CD4-positive, CD25-positive, alpha-beta regulatory T cell (primary cell): ENCODE measurements at regions not wholly inside any gene's neighbourhood (a gene's known extent, or its start where the extent isn't known, plus 50 kb on each side); places are given as distances from the start of the nearest gene placed in this dataset.

ENCODE experiments used
- ATAC-seq, 2 donors: fragments of 150-1000 bp; cut with Tn5 transposase; one replicate each; pipeline ENCODE4 v1.10.0; 2021; ENCODE audit warnings: low read depth in 2 of 2, moderate number of reproducible peaks in 2 of 2, moderate library complexity in 1 of 2
- DNase-seq, 3 donors: peaks; one replicate each; pipeline versions ENCODE4 v3.0.0 to v3.0.0-alpha.2; 2012 to 2022; ENCODE audit warnings: mixed read lengths in 1 of 3
- H3K27ac ChIP-seq: one replicate; pipeline ENCODE4 v1.7.0; 2013; ENCODE audit warnings: mild to moderate bottlenecking, low read length; ENCODE audit not compliant: insufficient read depth, poor library complexity, severe bottlenecking
- H3K27me3 ChIP-seq: one replicate; pipeline ENCODE4 v1.7.0; 2013; ENCODE audit warnings: low read length; ENCODE audit not compliant: control insufficient read depth, insufficient read depth
- H3K36me3 ChIP-seq: one replicate; pipeline ENCODE4 v1.7.0; 2013; ENCODE audit warnings: mild to moderate bottlenecking, low read length, moderate library complexity; ENCODE audit not compliant: control insufficient read depth, insufficient read depth
- H3K4me1 ChIP-seq: 2 replicates; pipeline ENCODE4 v1.7.0; 2013; ENCODE audit warnings: mild to moderate bottlenecking, low read length; ENCODE audit not compliant: insufficient read depth, control insufficient read depth, poor library complexity, severe bottlenecking
- H3K4me3 ChIP-seq: one replicate; pipeline ENCODE4 v1.7.0; 2013; ENCODE audit warnings: low read depth, mild to moderate bottlenecking, low read length, moderate library complexity
- H3K9me3 ChIP-seq, 2 experiments: 1 replicate in 1 of 2; 2 replicates in 1 of 2; pipeline ENCODE4 v1.7.0; 2013; ENCODE audit warnings: low read length in 2 of 2, mild to moderate bottlenecking in 1 of 2, moderate library complexity in 1 of 2; ENCODE audit not compliant: control insufficient read depth in 2 of 2
- H3K27ac Mint-ChIP-seq, 3 donors: one replicate each; pipeline ENCODE4 v1.8.0; 2020 to 2022; ENCODE audit warnings: mild to moderate bottlenecking in 3 of 3, mixed read lengths in 3 of 3, moderate library complexity in 2 of 3
- H3K27me3 Mint-ChIP-seq: one replicate; pipeline ENCODE4 v1.8.0; 2022; ENCODE audit warnings: mild to moderate bottlenecking, mixed read lengths
- H3K36me3 Mint-ChIP-seq: one replicate; pipeline ENCODE4 v1.8.0; 2020; ENCODE audit warnings: mixed read lengths
- H3K4me1 Mint-ChIP-seq, 4 donors: one replicate each; pipeline ENCODE4 v1.8.0; 2020 to 2022; ENCODE audit warnings: mixed read lengths in 4 of 4, mild to moderate bottlenecking in 1 of 4
- H3K4me3 Mint-ChIP-seq, 4 donors: one replicate each; pipeline ENCODE4 v1.8.0; 2020 to 2022; ENCODE audit warnings: mild to moderate bottlenecking in 4 of 4, mixed read lengths in 4 of 4, moderate library complexity in 3 of 4
- H3K9me3 Mint-ChIP-seq, 7 donors: one replicate each; pipeline ENCODE4 v1.8.0; 2020 to 2022; ENCODE audit warnings: mixed read lengths in 7 of 7, mild to moderate bottlenecking in 3 of 7, moderate library complexity in 2 of 7

- Mint-ChIP-seq H3K27me3 (no peaks in the 10 kb centered on the region), H3K27ac (no peak overlapping the region), H3K4me1 (no peaks in the 10 kb centered on the region), H3K9me3 (peaks cover 0 to 26% (median 5%) of the 10 kb centered on the region in 7 donors), H3K36me3 (no peaks in the 10 kb centered on the region), H3K4me3 (no peak overlapping the region)
- Histone ChIP-seq H3K36me3 (no peaks in the 10 kb centered on the region), H3K27ac (no peak overlapping the region), H3K4me3 (no peak overlapping the region), H3K9me3 (peaks cover 10 to 31% of the 10 kb centered on the region in 2 experiments), H3K4me1 (no peaks in the 10 kb centered on the region), H3K27me3 (no peaks in the 10 kb centered on the region)
- DNase-seq (no peak), ATAC-seq (no peak)
Observed at GRCh38 chr11:71329786-71330185, 77.4 kb upstream of the SHANK2 start.

- peaks cover 10 to 24% of the 10 kb centered on the region in 2 experiments for H3K9me3 ChIP-seq
- Mint-ChIP-seq H3K27ac (peak overlapping the region in 1 of 3 donors; percentile 38), H3K4me1 (no peaks in the 10 kb centered on the region), H3K36me3 (no peaks in the 10 kb centered on the region), H3K27me3 (no peaks in the 10 kb centered on the region), H3K4me3 (no peak overlapping the region), H3K9me3 (peaks cover 0 to 20% (median 6%) of the 10 kb centered on the region in 7 donors)
- H3K27me3 ChIP-seq, result no peaks in the 10 kb centered on the region
- no peaks in the 10 kb centered on the region for H3K4me1 ChIP-seq
- DNase-seq, result no peak
- no peak for ATAC-seq
- no peaks in the 10 kb centered on the region for H3K36me3 ChIP-seq
- no peak overlapping the region for H3K27ac ChIP-seq
- no peak overlapping the region for H3K4me3 ChIP-seq
Observed at GRCh38 chr11:71329165-71329510, 76.8 kb upstream of the SHANK2 start.

- Histone ChIP-seq H3K27ac (no peak overlapping the region), H3K27me3 (no peaks in the 10 kb centered on the region), H3K9me3 (peaks cover under 1 to 7% of the 10 kb centered on the region in 2 experiments), H3K36me3 (no peaks in the 10 kb centered on the region), H3K4me1 (no peaks in the 10 kb centered on the region), H3K4me3 (no peak overlapping the region)
- H3K27ac Mint-ChIP-seq, result no peak overlapping the region
- ATAC-seq (no peak), DNase-seq (no peak)
- H3K27me3 Mint-ChIP-seq, result no peaks in the 10 kb centered on the region
- H3K9me3 Mint-ChIP-seq, result peaks cover 0 to 8% (median 3%) of the 10 kb centered on the region in 7 donors
- H3K36me3 Mint-ChIP-seq, result no peaks in the 10 kb centered on the region
- H3K4me1 Mint-ChIP-seq, result no peaks in the 10 kb centered on the region
- no peak overlapping the region for H3K4me3 Mint-ChIP-seq
Observed at GRCh38 chr11:71327156-71328085, 75.0 kb upstream of the SHANK2 start.

- no peaks in the 10 kb centered on the region for H3K9me3 ChIP-seq
- no peak for ATAC-seq
- Mint-ChIP-seq H3K4me1 (no peaks in the 10 kb centered on the region), H3K9me3 (peaks cover 0 to 9% (median 0%) of the 10 kb centered on the region in 7 donors), H3K27me3 (no peaks in the 10 kb centered on the region), H3K4me3 (no peak overlapping the region), H3K27ac (no peak overlapping the region), H3K36me3 (no peaks in the 10 kb centered on the region)
- H3K27me3 ChIP-seq, result no peaks in the 10 kb centered on the region
- no peaks in the 10 kb centered on the region for H3K4me1 ChIP-seq
- H3K36me3 ChIP-seq, result no peaks in the 10 kb centered on the region
- DNase-seq, result no peak
- H3K27ac ChIP-seq, result no peak overlapping the region
- H3K4me3 ChIP-seq, result no peak overlapping the region
Observed at GRCh38 chr11:71326328-71326940, 74.1 kb upstream of the SHANK2 start.

GRCh38 chr11:71325418-71326327 is 73.3 kb upstream of the SHANK2 start:
- Histone ChIP-seq H3K9me3 (no peaks in the 10 kb centered on the region), H3K36me3 (no peaks in the 10 kb centered on the region), H3K27me3 (no peaks in the 10 kb centered on the region), H3K4me1 (no peaks in the 10 kb centered on the region), H3K27ac (no peak overlapping the region), H3K4me3 (no peak overlapping the region)
- Mint-ChIP-seq H3K4me1 (no peaks in the 10 kb centered on the region), H3K9me3 (peaks cover 0 to 13% (median 0%) of the 10 kb centered on the region in 7 donors), H3K36me3 (no peaks in the 10 kb centered on the region), H3K27ac (no peak overlapping the region), H3K4me3 (no peak overlapping the region), H3K27me3 (no peaks in the 10 kb centered on the region)
- ATAC-seq (no peak), DNase-seq (no peak)

GRCh38 chr11:71324788-71325417 is 72.5 kb upstream of the SHANK2 start:
- DNase-seq, result no peak
- no peak overlapping the region for H3K27ac Mint-ChIP-seq

GRCh38 chr11:71323876-71324526 is 71.6 kb upstream of the SHANK2 start:
- Histone ChIP-seq H3K4me1 (no peaks in the 10 kb centered on the region), H3K36me3 (no peaks in the 10 kb centered on the region), H3K27me3 (no peaks in the 10 kb centered on the region), H3K27ac (no peak overlapping the region), H3K9me3 (no peaks in the 10 kb centered on the region), H3K4me3 (no peak overlapping the region)
- no peak overlapping the region for H3K4me3 Mint-ChIP-seq
- ATAC-seq (no peak), DNase-seq (no peak)
- H3K36me3 Mint-ChIP-seq, result no peaks in the 10 kb centered on the region
- H3K9me3 Mint-ChIP-seq, result peaks cover 0 to 10% (median 0%) of the 10 kb centered on the region in 7 donors
- peaks cover 4% of the 10 kb centered on the region for H3K27me3 Mint-ChIP-seq
- no peak overlapping the region for H3K27ac Mint-ChIP-seq
- H3K4me1 Mint-ChIP-seq, result no peaks in the 10 kb centered on the region

More at GRCh38 chr11:71324788-71325417, 72.5 kb upstream of the SHANK2 start:
- no peak for ATAC-seq
- Histone ChIP-seq H3K4me1 (no peaks in the 10 kb centered on the region), H3K9me3 (no peaks in the 10 kb centered on the region), H3K27ac (no peak overlapping the region), H3K36me3 (no peaks in the 10 kb centered on the region), H3K27me3 (no peaks in the 10 kb centered on the region), H3K4me3 (no peak overlapping the region)
- Mint-ChIP-seq H3K9me3 (peaks cover 0 to 10% (median 0%) of the 10 kb centered on the region in 7 donors), H3K27me3 (no peaks in the 10 kb centered on the region), H3K36me3 (no peaks in the 10 kb centered on the region), H3K4me3 (peak overlapping the region in 1 of 4 donors; percentile 12), H3K4me1 (no peaks in the 10 kb centered on the region)
